ENCODE measurements at regions not wholly inside any gene's neighbourhood (a gene's known extent, or its start where the extent isn't known, plus 50 kb on each side); places are given as distances from the start of the nearest gene placed in this dataset.

- Histone ChIP-seq H3K9me3 (no peaks in the 10 kb centered on the region), H3K27ac (no peak overlapping the region), H3K4me3 (no peak overlapping the region), H3K4me1 (no peaks in the 10 kb centered on the region), H3K4me2 (no peak overlapping the region)
- no peak for DNase-seq (ENCODE audit: low read depth in 1 of 2, low spot score in 1 of 2)
- POLR2A ChIA-PET = no interaction called here
- no peak for FAIRE-seq
- TF ChIP-seq, protein P1, sequence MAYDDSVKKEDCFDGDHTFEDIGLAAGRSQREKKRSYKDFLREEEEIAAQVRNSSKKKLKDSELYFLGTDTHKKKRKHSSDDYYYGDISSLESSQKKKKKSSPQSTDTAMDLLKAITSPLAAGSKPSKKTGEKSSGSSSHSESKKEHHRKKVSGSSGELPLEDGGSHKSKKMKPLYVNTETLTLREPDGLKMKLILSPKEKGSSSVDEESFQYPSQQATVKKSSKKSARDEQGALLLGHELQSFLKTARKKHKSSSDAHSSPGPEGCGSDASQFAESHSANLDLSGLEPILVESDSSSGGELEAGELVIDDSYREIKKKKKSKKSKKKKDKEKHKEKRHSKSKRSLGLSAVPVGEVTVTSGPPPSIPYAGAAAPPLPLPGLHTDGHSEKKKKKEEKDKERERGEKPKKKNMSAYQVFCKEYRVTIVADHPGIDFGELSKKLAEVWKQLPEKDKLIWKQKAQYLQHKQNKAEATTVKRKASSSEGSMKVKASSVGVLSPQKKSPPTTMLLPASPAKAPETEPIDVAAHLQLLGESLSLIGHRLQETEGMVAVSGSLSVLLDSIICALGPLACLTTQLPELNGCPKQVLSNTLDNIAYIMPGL (CRISPR knock-in tag; IDR thresholded peaks at IDR 0.05; ENCODE audit: borderline replicate concordance) = no peak
- TF ChIP-seq ZNF302 (CRISPR knock-in tag; IDR thresholded peaks at IDR 0.05) (no peak), HOXB13 (CRISPR knock-in tag; IDR thresholded peaks at IDR 0.05; ENCODE audit: low read depth) (no peak), SMC3 (IDR thresholded peaks at IDR 0.05) (no peak), CHD4 (IDR thresholded peaks at IDR 0.05; ENCODE audit: borderline replicate concordance) (no peak), HDAC2 (IDR thresholded peaks at IDR 0.05) (no peak), FOSB (CRISPR knock-in tag; IDR thresholded peaks at IDR 0.05) (no peak), ZC3H11A (IDR thresholded peaks at IDR 0.05) (no peak), EP300 (IDR thresholded peaks at IDR 0.05) (no peak), ZFP36 (IDR thresholded peaks at IDR 0.05; ENCODE audit: borderline replicate concordance, partially characterized antibody) (no peak), CHD2 (IDR thresholded peaks at IDR 0.05; ENCODE audit: low read length, partially characterized antibody) (no peak), HOXA7 (CRISPR knock-in tag; IDR thresholded peaks at IDR 0.05) (no peak)
- TF ChIP-seq, protein P2, sequence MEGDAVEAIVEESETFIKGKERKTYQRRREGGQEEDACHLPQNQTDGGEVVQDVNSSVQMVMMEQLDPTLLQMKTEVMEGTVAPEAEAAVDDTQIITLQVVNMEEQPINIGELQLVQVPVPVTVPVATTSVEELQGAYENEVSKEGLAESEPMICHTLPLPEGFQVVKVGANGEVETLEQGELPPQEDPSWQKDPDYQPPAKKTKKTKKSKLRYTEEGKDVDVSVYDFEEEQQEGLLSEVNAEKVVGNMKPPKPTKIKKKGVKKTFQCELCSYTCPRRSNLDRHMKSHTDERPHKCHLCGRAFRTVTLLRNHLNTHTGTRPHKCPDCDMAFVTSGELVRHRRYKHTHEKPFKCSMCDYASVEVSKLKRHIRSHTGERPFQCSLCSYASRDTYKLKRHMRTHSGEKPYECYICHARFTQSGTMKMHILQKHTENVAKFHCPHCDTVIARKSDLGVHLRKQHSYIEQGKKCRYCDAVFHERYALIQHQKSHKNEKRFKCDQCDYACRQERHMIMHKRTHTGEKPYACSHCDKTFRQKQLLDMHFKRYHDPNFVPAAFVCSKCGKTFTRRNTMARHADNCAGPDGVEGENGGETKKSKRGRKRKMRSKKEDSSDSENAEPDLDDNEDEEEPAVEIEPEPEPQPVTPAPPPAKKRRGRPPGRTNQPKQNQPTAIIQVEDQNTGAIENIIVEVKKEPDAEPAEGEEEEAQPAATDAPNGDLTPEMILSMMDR (IDR thresholded peaks at IDR 0.05) = no peak
- TF ChIP-seq, protein P3, sequence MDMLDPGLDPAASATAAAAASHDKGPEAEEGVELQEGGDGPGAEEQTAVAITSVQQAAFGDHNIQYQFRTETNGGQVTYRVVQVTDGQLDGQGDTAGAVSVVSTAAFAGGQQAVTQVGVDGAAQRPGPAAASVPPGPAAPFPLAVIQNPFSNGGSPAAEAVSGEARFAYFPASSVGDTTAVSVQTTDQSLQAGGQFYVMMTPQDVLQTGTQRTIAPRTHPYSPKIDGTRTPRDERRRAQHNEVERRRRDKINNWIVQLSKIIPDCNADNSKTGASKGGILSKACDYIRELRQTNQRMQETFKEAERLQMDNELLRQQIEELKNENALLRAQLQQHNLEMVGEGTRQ (IDR thresholded peaks at IDR 0.05) = no peak
- CTCF ChIA-PET = interaction anchor here (0.6 to 1.7 kb wide), 2 partner anchors 10 to 116 kb away, joined by 3 to 6 read pairs; no protein-coding TSS in a partner anchor
- no peak for ATAC-seq
- 0% methylated on average over 2 of the region's 2 CpGs for WGBS (ENCODE audit: missing lambda C conversion rate)
Measured at GRCh38 chr11:116100016-116100415, 595.8 kb upstream of the CADM1 start.

GRCh38 chr11:116099541-116099940 lies 595.3 kb upstream of the CADM1 start:
- H3K27ac ChIP-seq = no peak overlapping the region
- H3K4me2 ChIP-seq = no peak overlapping the region
- ATAC-seq = no peak
- no peak overlapping the region for H3K4me3 ChIP-seq
- no peak for FAIRE-seq
- 36% methylated on average over 6 of the region's 6 CpGs for WGBS (ENCODE audit: missing lambda C conversion rate)
- POLR2A ChIA-PET = no interaction called here
- H3K9me3 ChIP-seq = no peaks in the 10 kb centered on the region
- CTCF ChIA-PET = interaction anchor here (0.6 to 1.7 kb wide), 2 partner anchors 9 to 116 kb away, joined by 3 to 6 read pairs; no protein-coding TSS in a partner anchor
- no peaks in the 10 kb centered on the region for H3K4me1 ChIP-seq
- TF ChIP-seq RAD21 (conservative IDR thresholded peaks at IDR 0.05 in 1 of 2, IDR thresholded peaks at IDR 0.05 in 1 of 2) (no peak), ZNF302 (CRISPR knock-in tag; IDR thresholded peaks at IDR 0.05) (no peak), HDAC2 (IDR thresholded peaks at IDR 0.05) (no peak), PHF8 (IDR thresholded peaks at IDR 0.05; ENCODE audit: borderline replicate concordance, low read depth) (no peak), KDM5A (IDR thresholded peaks at IDR 0.05) (no peak), CHD4 (IDR thresholded peaks at IDR 0.05; ENCODE audit: borderline replicate concordance) (no peak), CBX8 (IDR thresholded peaks at IDR 0.05) (no peak), KDM1A (IDR thresholded peaks at IDR 0.05; ENCODE audit: low read depth) (no peak), RARB (CRISPR knock-in tag; IDR thresholded peaks at IDR 0.05) (no peak), MYC (IDR thresholded peaks at IDR 0.05; ENCODE audit: borderline replicate concordance, low read length) (no peak), TP53 (CRISPR knock-in tag; IDR thresholded peaks at IDR 0.05) (no peak), ZFP36 (IDR thresholded peaks at IDR 0.05; ENCODE audit: borderline replicate concordance, partially characterized antibody) (no peak), SREBF2 (IDR thresholded peaks at IDR 0.05) (no peak), POLR2A (IDR thresholded peaks at IDR 0.05; ENCODE audit: low read length) (no peak), CHD2 (IDR thresholded peaks at IDR 0.05; ENCODE audit: low read length, partially characterized antibody) (no peak)
- TF ChIP-seq, protein P1 (CRISPR knock-in tag; IDR thresholded peaks at IDR 0.05; ENCODE audit: borderline replicate concordance) = no peak
- TF ChIP-seq, protein P4, sequence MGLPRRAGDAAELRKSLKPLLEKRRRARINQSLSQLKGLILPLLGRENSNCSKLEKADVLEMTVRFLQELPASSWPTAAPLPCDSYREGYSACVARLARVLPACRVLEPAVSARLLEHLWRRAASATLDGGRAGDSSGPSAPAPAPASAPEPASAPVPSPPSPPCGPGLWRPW (IDR thresholded peaks at IDR 0.05) = no peak
- TF ChIP-seq, protein P3 (IDR thresholded peaks at IDR 0.05) = no peak
- DNase-seq (ENCODE audit: low read depth in 1 of 2, low spot score in 1 of 2) = no peak
